HPDE6-E6E7 (cell line): ENCODE measurements at regions not wholly inside any gene's neighbourhood (a gene's known extent, or its start where the extent isn't known, plus 50 kb on each side); places are given as distances from the start of the nearest gene placed in this dataset.

ENCODE experiments used
- DNase-seq: peaks from one replicate; pipeline ENCODE4 v3.0.0; 2011; ENCODE audit warnings: missing footprints; ENCODE audit errors: extremely low spot score

GRCh38 chr12:70154087-70154638 lies 89.1 kb upstream of the CNOT2 start:
- no peak for DNase-seq

- DNase-seq: no peak
These were observed 88.2 kb upstream of the CNOT2 start for GRCh38 chr12:70154960-70155589.

GRCh38 chr12:70157099-70157498 lies 86.1 kb upstream of the CNOT2 start:
- DNase-seq: no peak

GRCh38 chr12:70165450-70165849 lies 77.8 kb upstream of the CNOT2 start:
- no peak for DNase-seq

GRCh38 chr12:70176290-70176689 lies 66.9 kb upstream of the CNOT2 start:
- no peak for DNase-seq

- no peak for DNase-seq
These were observed 65.6 kb upstream of the CNOT2 start for GRCh38 chr12:70177631-70178030.

GRCh38 chr12:70178038-70178437 lies 65.2 kb upstream of the CNOT2 start:
- no peak for DNase-seq

- DNase-seq: no peak
These were observed 63.1 kb upstream of the CNOT2 start for GRCh38 chr12:70180130-70180529.

GRCh38 chr12:70185301-70185700 lies 57.9 kb upstream of the CNOT2 start:
- no peak for DNase-seq

- no peak for DNase-seq
These were observed 56.8 kb upstream of the CNOT2 start for GRCh38 chr12:70186436-70186835.

GRCh38 chr12:70190262-70191010 lies 52.8 kb upstream of the CNOT2 start:
- no peak for DNase-seq
